HUES64 (cell line): ENCODE measurements at regions not wholly inside any gene's neighbourhood (a gene's known extent, or its start where the extent isn't known, plus 50 kb on each side); places are given as distances from the start of the nearest gene placed in this dataset.

Experiments used
- H3K27ac ChIP-seq: 2 replicates; pipeline ENCODE4 v1.7.0; 2013; ENCODE audit warnings: low read depth, low read length, inconsistent platforms
- H3K27me3 ChIP-seq: 2 replicates; pipeline ENCODE4 v1.6.1; 2013; ENCODE audit warnings: mild to moderate bottlenecking, low read length; ENCODE audit not compliant: insufficient read depth
- H3K36me3 ChIP-seq: 2 replicates; pipeline ENCODE4 v1.6.1; 2013; ENCODE audit warnings: mild to moderate bottlenecking, low read length; ENCODE audit not compliant: insufficient read depth
- H3K4me1 ChIP-seq: 2 replicates; pipeline ENCODE4 v1.6.1; 2013; ENCODE audit warnings: mild to moderate bottlenecking, low read length, moderate library complexity; ENCODE audit not compliant: insufficient read depth
- H3K4me3 ChIP-seq: 2 replicates; pipeline ENCODE4 v1.5.1; 2013; ENCODE audit warnings: mild to moderate bottlenecking, low read length, moderate library complexity
- H3K9ac ChIP-seq: 2 replicates; pipeline ENCODE4 v1.6.1; 2013; ENCODE audit warnings: mild to moderate bottlenecking, low read depth, low read length
- H3K9me3 ChIP-seq: 2 replicates; pipeline ENCODE4 v1.6.1; 2013; ENCODE audit warnings: low read depth, low read length; ENCODE audit not compliant: insufficient read depth
- WGBS: fragments of 150-250, 120-280 bp; methylation state at CpG from one replicate; pipeline ENCODE4 v1.1.7; 2013; ENCODE audit warnings: missing lambda C conversion rate; 5-methylcytosine and 5-hydroxymethylcytosine counted together

- Histone ChIP-seq H3K36me3 (no peaks in the 10 kb centered on the region), H3K4me1 (no peaks in the 10 kb centered on the region; the same call in 1 of the 2 replicates), H3K27ac (no peak overlapping the region), H3K9ac (no peak overlapping the region), H3K4me3 (no peak overlapping the region), H3K9me3 (no peaks in the 10 kb centered on the region), H3K27me3 (no peaks in the 10 kb centered on the region)
- WGBS: 76% methylated on average over 4 of the region's 4 CpGs
These were observed 105.7 kb downstream of the LCA5 start for GRCh38 chr6:79431537-79431933.

GRCh38 chr6:79430913-79431536, 106.2 kb downstream of the LCA5 start:
- H3K9ac ChIP-seq: no peak overlapping the region
- H3K27ac ChIP-seq: no peak overlapping the region
- no peaks in the 10 kb centered on the region for H3K9me3 ChIP-seq
- H3K4me3 ChIP-seq: no peak overlapping the region
- no peaks in the 10 kb centered on the region for H3K27me3 ChIP-seq
- WGBS: 92% methylated on average over 13 of the region's 13 CpGs
- H3K36me3 ChIP-seq: no peaks in the 10 kb centered on the region
- H3K4me1 ChIP-seq: no peaks in the 10 kb centered on the region; the same call in 1 of the 2 replicates

GRCh38 chr6:79427721-79428120, 109.5 kb downstream of the LCA5 start:
- Histone ChIP-seq H3K9ac (no peak overlapping the region), H3K27me3 (no peaks in the 10 kb centered on the region), H3K4me3 (no peak overlapping the region), H3K27ac (no peak overlapping the region), H3K36me3 (no peaks in the 10 kb centered on the region), H3K9me3 (no peaks in the 10 kb centered on the region), H3K4me1 (no peaks in the 10 kb centered on the region; the same call in 1 of the 2 replicates)
- 96% methylated on average over 2 of the region's 2 CpGs for WGBS

- H3K9ac ChIP-seq: no peak overlapping the region
- no peaks in the 10 kb centered on the region for H3K9me3 ChIP-seq
- no peaks in the 10 kb centered on the region; the same call in 1 of the 2 replicates for H3K4me1 ChIP-seq
- 92% methylated on average over 5 of the region's 5 CpGs for WGBS
- no peak overlapping the region for H3K4me3 ChIP-seq
- H3K27me3 ChIP-seq: no peaks in the 10 kb centered on the region
- H3K36me3 ChIP-seq: no peaks in the 10 kb centered on the region
- H3K27ac ChIP-seq: no peak overlapping the region
These were observed 110.5 kb downstream of the LCA5 start for GRCh38 chr6:79426625-79427278.

- H3K4me3 ChIP-seq: no peak overlapping the region
- no peaks in the 10 kb centered on the region for H3K4me1 ChIP-seq
- no peaks in the 10 kb centered on the region for H3K36me3 ChIP-seq
- no peaks in the 10 kb centered on the region for H3K27me3 ChIP-seq
- 98% methylated on average over 5 of the region's 5 CpGs for WGBS
- H3K9me3 ChIP-seq: no peaks in the 10 kb centered on the region
- H3K27ac ChIP-seq: no peak overlapping the region
- H3K9ac ChIP-seq: no peak overlapping the region
These were observed 111.5 kb downstream of the LCA5 start for GRCh38 chr6:79425589-79426311.

- H3K9ac ChIP-seq: no peak overlapping the region
- no peaks in the 10 kb centered on the region for H3K36me3 ChIP-seq
- H3K4me3 ChIP-seq: no peak overlapping the region
- 85% methylated on average over 2 of the region's 2 CpGs for WGBS
- no peak overlapping the region for H3K27ac ChIP-seq
- H3K9me3 ChIP-seq: no peaks in the 10 kb centered on the region
- H3K4me1 ChIP-seq: no peaks in the 10 kb centered on the region
- no peaks in the 10 kb centered on the region for H3K27me3 ChIP-seq
These were observed 114.0 kb downstream of the LCA5 start for GRCh38 chr6:79423216-79423615.

GRCh38 chr6:79422666-79423065, 114.6 kb downstream of the LCA5 start:
- no peaks in the 10 kb centered on the region for H3K4me1 ChIP-seq
- H3K27ac ChIP-seq: no peak overlapping the region
- 89% methylated on average over 1 of the region's 1 CpG for WGBS
- no peak overlapping the region for H3K4me3 ChIP-seq
- no peaks in the 10 kb centered on the region for H3K27me3 ChIP-seq
- no peak overlapping the region for H3K9ac ChIP-seq
- H3K9me3 ChIP-seq: no peaks in the 10 kb centered on the region
- H3K36me3 ChIP-seq: no peaks in the 10 kb centered on the region

GRCh38 chr6:79421707-79422484, 115.3 kb downstream of the LCA5 start:
- H3K9ac ChIP-seq: no peak overlapping the region
- no peaks in the 10 kb centered on the region for H3K4me1 ChIP-seq
- 93% methylated on average over 4 of the region's 5 CpGs for WGBS
- H3K4me3 ChIP-seq: no peak overlapping the region
- no peaks in the 10 kb centered on the region for H3K36me3 ChIP-seq
- H3K27me3 ChIP-seq: no peaks in the 10 kb centered on the region
- H3K9me3 ChIP-seq: no peaks in the 10 kb centered on the region
- no peak overlapping the region for H3K27ac ChIP-seq

- Histone ChIP-seq H3K9me3 (no peaks in the 10 kb centered on the region), H3K4me3 (no peak overlapping the region), H3K9ac (no peak overlapping the region), H3K4me1 (no peaks in the 10 kb centered on the region), H3K27me3 (no peaks in the 10 kb centered on the region), H3K36me3 (no peaks in the 10 kb centered on the region), H3K27ac (no peak overlapping the region)
- 96% methylated on average over 4 of the region's 4 CpGs for WGBS
These were observed 116.2 kb downstream of the LCA5 start for GRCh38 chr6:79421001-79421411.

GRCh38 chr6:79420054-79420453, 117.2 kb downstream of the LCA5 start:
- Histone ChIP-seq H3K9ac (no peak overlapping the region), H3K36me3 (no peaks in the 10 kb centered on the region), H3K4me3 (no peak overlapping the region), H3K27ac (no peak overlapping the region), H3K9me3 (no peaks in the 10 kb centered on the region), H3K27me3 (no peaks in the 10 kb centered on the region), H3K4me1 (no peaks in the 10 kb centered on the region)
- WGBS: 83% methylated on average over 1 of the region's 1 CpG

- no peak overlapping the region for H3K27ac ChIP-seq
- no peak overlapping the region for H3K4me3 ChIP-seq
- peaks cover 17% of the 10 kb centered on the region for H3K4me1 ChIP-seq
- H3K9ac ChIP-seq: no peak overlapping the region
- 90% methylated on average over 1 of the region's 2 CpGs for WGBS
- H3K9me3 ChIP-seq: no peaks in the 10 kb centered on the region
- H3K36me3 ChIP-seq: no peaks in the 10 kb centered on the region
- no peaks in the 10 kb centered on the region for H3K27me3 ChIP-seq
These were observed 120.3 kb downstream of the LCA5 start for GRCh38 chr6:79416931-79417330.
